ENCODE measurements at regions not wholly inside any gene's neighbourhood (a gene's known extent, or its start where the extent isn't known, plus 50 kb on each side); places are given as distances from the start of the nearest gene placed in this dataset.

DNA sequence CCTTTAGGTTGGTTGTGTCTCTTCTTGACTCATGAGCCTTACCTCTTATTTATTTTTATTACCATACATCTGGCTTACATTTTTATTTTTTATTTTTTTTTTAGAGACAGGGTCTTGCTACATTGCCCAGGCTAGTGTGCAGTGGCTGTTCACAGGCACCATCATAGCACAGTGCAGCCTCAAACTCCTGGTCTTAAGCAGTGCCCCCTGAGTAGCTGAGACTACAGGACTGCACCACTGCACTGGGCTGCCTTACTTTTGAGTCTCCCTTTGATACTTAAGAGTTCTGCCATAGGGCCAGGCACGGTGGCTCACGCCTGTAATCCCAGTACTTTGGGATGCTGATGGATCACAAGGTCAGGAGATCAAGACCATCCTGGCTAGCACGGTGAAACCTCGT is 76.4 kb upstream of the MACF1 start:
- no peak overlapping the region for H3K4me3 ChIP-seq
- no peak overlapping the region for H3K27ac ChIP-seq (ENCODE audit: extremely low read depth, low read depth, low read length)
- intact Hi-C loops (cut with micrococcal nuclease), result loop anchor here (2.0 kb wide), 1 partner anchor 65 kb away; no protein-coding TSS in a partner anchor
- peaks cover 0 to 13% of the 10 kb centered on the region in 2 experiments; a peak in 3 of 5 replicates for H3K4me1 ChIP-seq (replicated peaks in 1 of 2; ENCODE audit: control insufficient read depth in 2 of 2, insufficient read depth in 2 of 2, low read length in 2 of 2)
- CTCF ChIA-PET (ENCODE audit: low intra/inter-chr PET ratio), result interaction anchor here (0.6 kb wide), 2 partner anchors 30 to 144 kb away, joined by 3 read pairs; no protein-coding TSS in a partner anchor
- no peaks in the 10 kb centered on the region for H3K9me1 ChIP-seq (ENCODE audit: control insufficient read depth, insufficient read depth, low read length)
- DNase-seq (ENCODE audit: extremely low read depth in 1 of 4, low spot score in 3 of 4) (no peak), ATAC-seq (no peak), FAIRE-seq (no peak)
- POLR2A ChIA-PET, result interaction anchor here (1.4 to 1.6 kb wide), 3 partner anchors 10 to 56 kb away, joined by 4 to 5 read pairs (median 5); no protein-coding TSS in a partner anchor
- H2AFZ ChIP-seq (ENCODE audit: low read depth, low read length), result no peak overlapping the region
- no TSS peak for BruUV-seq (replicated peaks)
- no peak overlapping the region for H3K9ac ChIP-seq (ENCODE audit: insufficient read depth in 1 of 2, low read depth in 2 of 2, low read length in 2 of 2)
- H3K4me2 ChIP-seq (ENCODE audit: insufficient read depth, low read length), result no peak overlapping the region
- H4K20me1 ChIP-seq (replicated peaks; ENCODE audit: control insufficient read depth, insufficient read depth, low read length), result no peaks in the 10 kb centered on the region
- in situ Hi-C loops (cut with MboI), result no loop called here
- 50% methylated on average over 4 of the region's 4 CpGs for WGBS (ENCODE audit: insufficient coverage, low coverage, missing lambda C conversion rate)
- H3K36me3 ChIP-seq (ENCODE audit: control insufficient read depth, insufficient read depth, low read length), result no peaks in the 10 kb centered on the region; the same call in 2 of the 3 replicates
- no peaks in the 10 kb centered on the region for H3K9me3 ChIP-seq (replicated peaks; ENCODE audit: control insufficient read depth, insufficient read depth, low read depth, low read length)
- TF ChIP-seq ZFP30 (CRISPR knock-in tag; IDR thresholded peaks at IDR 0.05; ENCODE audit: borderline replicate concordance) (no peak), HDGF (IDR thresholded peaks at IDR 0.05) (no peak), ZNF764 (CRISPR knock-in tag; IDR thresholded peaks at IDR 0.05; ENCODE audit: low read depth) (no peak), ETS2 (tag; IDR thresholded peaks at IDR 0.05; ENCODE audit: borderline replicate concordance, poor library complexity, severe bottlenecking) (no peak), TGIF2 (CRISPR knock-in tag; IDR thresholded peaks at IDR 0.05) (no peak), ARID1B (IDR thresholded peaks at IDR 0.05) (no peak), MYC (IDR thresholded peaks at IDR 0.05; ENCODE audit: low read depth, low read length) (no peak), MYC (CRISPR knock-in tag; IDR thresholded peaks at IDR 0.05; ENCODE audit: borderline replicate concordance, low read depth) (no peak), FOXJ3 (CRISPR knock-in tag; IDR thresholded peaks at IDR 0.05) (no peak), ZNF75A (CRISPR knock-in tag; IDR thresholded peaks at IDR 0.05) (no peak), MYNN (IDR thresholded peaks at IDR 0.05) (no peak), MYNN (CRISPR knock-in tag; IDR thresholded peaks at IDR 0.05) (no peak), CBFA2T3 (IDR thresholded peaks at IDR 0.05) (no peak), U2AF2 (optimal IDR thresholded peaks at IDR 0.05; ENCODE audit: low read depth, low read length) (no peak), TAF7 (tag; IDR thresholded peaks at IDR 0.05) (no peak), RFX1 (IDR thresholded peaks at IDR 0.05) (no peak), ZNF668 (CRISPR knock-in tag; IDR thresholded peaks at IDR 0.05) (no peak)
- TF ChIP-seq, protein P1, sequence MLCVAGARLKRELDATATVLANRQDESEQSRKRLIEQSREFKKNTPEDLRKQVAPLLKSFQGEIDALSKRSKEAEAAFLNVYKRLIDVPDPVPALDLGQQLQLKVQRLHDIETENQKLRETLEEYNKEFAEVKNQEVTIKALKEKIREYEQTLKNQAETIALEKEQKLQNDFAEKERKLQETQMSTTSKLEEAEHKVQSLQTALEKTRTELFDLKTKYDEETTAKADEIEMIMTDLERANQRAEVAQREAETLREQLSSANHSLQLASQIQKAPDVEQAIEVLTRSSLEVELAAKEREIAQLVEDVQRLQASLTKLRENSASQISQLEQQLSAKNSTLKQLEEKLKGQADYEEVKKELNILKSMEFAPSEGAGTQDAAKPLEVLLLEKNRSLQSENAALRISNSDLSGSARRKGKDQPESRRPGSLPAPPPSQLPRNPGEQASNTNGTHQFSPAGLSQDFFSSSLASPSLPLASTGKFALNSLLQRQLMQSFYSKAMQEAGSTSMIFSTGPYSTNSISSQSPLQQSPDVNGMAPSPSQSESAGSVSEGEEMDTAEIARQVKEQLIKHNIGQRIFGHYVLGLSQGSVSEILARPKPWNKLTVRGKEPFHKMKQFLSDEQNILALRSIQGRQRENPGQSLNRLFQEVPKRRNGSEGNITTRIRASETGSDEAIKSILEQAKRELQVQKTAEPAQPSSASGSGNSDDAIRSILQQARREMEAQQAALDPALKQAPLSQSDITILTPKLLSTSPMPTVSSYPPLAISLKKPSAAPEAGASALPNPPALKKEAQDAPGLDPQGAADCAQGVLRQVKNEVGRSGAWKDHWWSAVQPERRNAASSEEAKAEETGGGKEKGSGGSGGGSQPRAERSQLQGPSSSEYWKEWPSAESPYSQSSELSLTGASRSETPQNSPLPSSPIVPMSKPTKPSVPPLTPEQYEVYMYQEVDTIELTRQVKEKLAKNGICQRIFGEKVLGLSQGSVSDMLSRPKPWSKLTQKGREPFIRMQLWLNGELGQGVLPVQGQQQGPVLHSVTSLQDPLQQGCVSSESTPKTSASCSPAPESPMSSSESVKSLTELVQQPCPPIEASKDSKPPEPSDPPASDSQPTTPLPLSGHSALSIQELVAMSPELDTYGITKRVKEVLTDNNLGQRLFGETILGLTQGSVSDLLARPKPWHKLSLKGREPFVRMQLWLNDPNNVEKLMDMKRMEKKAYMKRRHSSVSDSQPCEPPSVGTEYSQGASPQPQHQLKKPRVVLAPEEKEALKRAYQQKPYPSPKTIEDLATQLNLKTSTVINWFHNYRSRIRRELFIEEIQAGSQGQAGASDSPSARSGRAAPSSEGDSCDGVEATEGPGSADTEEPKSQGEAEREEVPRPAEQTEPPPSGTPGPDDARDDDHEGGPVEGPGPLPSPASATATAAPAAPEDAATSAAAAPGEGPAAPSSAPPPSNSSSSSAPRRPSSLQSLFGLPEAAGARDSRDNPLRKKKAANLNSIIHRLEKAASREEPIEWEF (CRISPR knock-in tag; IDR thresholded peaks at IDR 0.05), result no peak
- no peaks in the 10 kb centered on the region for H3K27me3 ChIP-seq (ENCODE audit: control insufficient read depth in 2 of 2, insufficient read depth in 2 of 2, low read length in 2 of 2)
- H3K79me2 ChIP-seq (ENCODE audit: control insufficient read depth, insufficient read depth, low read length), result no peaks in the 10 kb centered on the region
